ENCODE measurements at regions not wholly inside any gene's neighbourhood (a gene's known extent, or its start where the extent isn't known, plus 50 kb on each side); places are given as distances from the start of the nearest gene placed in this dataset.

DNA sequence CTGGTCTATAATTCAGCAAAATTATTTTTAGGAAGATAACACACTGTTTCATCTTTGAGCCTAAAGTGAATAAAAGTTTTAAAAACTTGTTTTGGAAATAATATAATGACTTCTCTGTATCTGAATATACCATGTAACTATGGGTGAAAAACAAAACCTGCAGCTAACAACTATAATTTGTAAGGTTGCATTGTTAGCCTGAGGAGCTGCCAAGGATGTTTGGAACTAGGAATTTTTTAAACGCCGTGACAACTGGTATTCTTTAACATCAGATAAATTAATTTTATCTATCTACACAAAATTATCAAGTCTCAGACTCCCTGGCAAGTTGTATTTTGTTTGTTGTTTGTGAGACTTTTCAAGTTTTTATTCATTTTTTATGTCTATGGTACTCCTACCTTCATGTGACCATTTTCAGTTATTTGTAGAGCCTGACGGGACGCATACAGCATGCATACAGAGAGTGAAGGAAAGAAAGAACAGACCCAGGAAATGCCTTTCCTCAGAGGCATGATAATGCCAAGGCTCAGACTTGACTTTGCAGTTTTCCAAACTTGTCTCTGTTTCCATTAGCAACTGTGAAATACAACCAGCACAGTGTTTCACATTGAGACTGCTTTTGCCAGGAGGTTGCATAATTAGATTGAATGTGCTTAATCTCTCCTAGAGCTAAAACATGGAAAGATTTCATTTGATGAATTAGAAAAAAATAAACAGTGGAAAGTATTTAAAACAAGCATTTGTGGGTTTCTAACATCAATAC is 60.8 kb upstream of the ARHGEF26 start:
- Histone ChIP-seq H3K36me3 (ENCODE audit: control insufficient read depth, insufficient read depth, low read length) (no peaks in the 10 kb centered on the region), H3K4me2 (ENCODE audit: extremely low read depth, insufficient read depth, low read length) (no peak overlapping the region), H3K4me3 (replicated peaks in 1 of 4; ENCODE audit: control extremely low read depth in 1 of 4, insufficient read depth in 1 of 4, low read depth in 3 of 4, low read length in 4 of 4) (no peak overlapping the region), H3K9ac (ENCODE audit: insufficient read depth, low read length) (no peak overlapping the region), H3K27me3 (ENCODE audit: control insufficient read depth, insufficient read depth, low read length) (no peaks in the 10 kb centered on the region), H3K9me3 (ENCODE audit: control insufficient read depth, insufficient read depth, low read depth, low read length) (no peaks in the 10 kb centered on the region), H3K27ac (ENCODE audit: insufficient read depth, low read length) (no peak overlapping the region), H4K20me1 (ENCODE audit: control insufficient read depth, extremely low read depth, insufficient read depth, low read length) (no peaks in the 10 kb centered on the region), H2AFZ (ENCODE audit: low read length) (no peak overlapping the region), H3K79me2 (ENCODE audit: control insufficient read depth, insufficient read depth, low read length) (no peaks in the 10 kb centered on the region), H3K4me1 (ENCODE audit: control insufficient read depth, extremely low read depth, insufficient read depth, low read length) (no peaks in the 10 kb centered on the region)
- TF ChIP-seq, protein P1, sequence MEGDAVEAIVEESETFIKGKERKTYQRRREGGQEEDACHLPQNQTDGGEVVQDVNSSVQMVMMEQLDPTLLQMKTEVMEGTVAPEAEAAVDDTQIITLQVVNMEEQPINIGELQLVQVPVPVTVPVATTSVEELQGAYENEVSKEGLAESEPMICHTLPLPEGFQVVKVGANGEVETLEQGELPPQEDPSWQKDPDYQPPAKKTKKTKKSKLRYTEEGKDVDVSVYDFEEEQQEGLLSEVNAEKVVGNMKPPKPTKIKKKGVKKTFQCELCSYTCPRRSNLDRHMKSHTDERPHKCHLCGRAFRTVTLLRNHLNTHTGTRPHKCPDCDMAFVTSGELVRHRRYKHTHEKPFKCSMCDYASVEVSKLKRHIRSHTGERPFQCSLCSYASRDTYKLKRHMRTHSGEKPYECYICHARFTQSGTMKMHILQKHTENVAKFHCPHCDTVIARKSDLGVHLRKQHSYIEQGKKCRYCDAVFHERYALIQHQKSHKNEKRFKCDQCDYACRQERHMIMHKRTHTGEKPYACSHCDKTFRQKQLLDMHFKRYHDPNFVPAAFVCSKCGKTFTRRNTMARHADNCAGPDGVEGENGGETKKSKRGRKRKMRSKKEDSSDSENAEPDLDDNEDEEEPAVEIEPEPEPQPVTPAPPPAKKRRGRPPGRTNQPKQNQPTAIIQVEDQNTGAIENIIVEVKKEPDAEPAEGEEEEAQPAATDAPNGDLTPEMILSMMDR (conservative IDR thresholded peaks at IDR 0.05 in 1 of 2, IDR thresholded peaks at IDR 0.05 in 1 of 2; ENCODE audit: low read depth in 1 of 2, low read length in 2 of 2), result no peak
- TF ChIP-seq EZH2 (IDR thresholded peaks at IDR 0.05; ENCODE audit: low read length, missing control alignments), result no peak
- DNase-seq (ENCODE audit: low read depth in 2 of 2), result peak; percentile 80 to 82

GRCh38 chr3:154061001-154061370 is 60.2 kb upstream of the ARHGEF26 start:
- TF ChIP-seq, protein P1 (conservative IDR thresholded peaks at IDR 0.05 in 1 of 2, IDR thresholded peaks at IDR 0.05 in 1 of 2; ENCODE audit: low read depth in 1 of 2, low read length in 2 of 2), result no peak
- TF ChIP-seq EZH2 (IDR thresholded peaks at IDR 0.05; ENCODE audit: low read length, missing control alignments), result no peak
- Histone ChIP-seq H3K27ac (ENCODE audit: insufficient read depth, low read length) (no peak overlapping the region), H3K27me3 (ENCODE audit: control insufficient read depth, insufficient read depth, low read length) (no peaks in the 10 kb centered on the region), H3K4me2 (ENCODE audit: extremely low read depth, insufficient read depth, low read length) (no peak overlapping the region), H3K9ac (ENCODE audit: insufficient read depth, low read length) (no peak overlapping the region), H2AFZ (ENCODE audit: low read length) (no peak overlapping the region), H3K4me1 (ENCODE audit: control insufficient read depth, extremely low read depth, insufficient read depth, low read length) (no peaks in the 10 kb centered on the region), H3K36me3 (ENCODE audit: control insufficient read depth, insufficient read depth, low read length) (no peaks in the 10 kb centered on the region), H3K4me3 (replicated peaks in 1 of 4; ENCODE audit: control extremely low read depth in 1 of 4, insufficient read depth in 1 of 4, low read depth in 3 of 4, low read length in 4 of 4) (no peak overlapping the region), H4K20me1 (ENCODE audit: control insufficient read depth, extremely low read depth, insufficient read depth, low read length) (no peaks in the 10 kb centered on the region), H3K9me3 (ENCODE audit: control insufficient read depth, insufficient read depth, low read depth, low read length) (no peaks in the 10 kb centered on the region), H3K79me2 (ENCODE audit: control insufficient read depth, insufficient read depth, low read length) (no peaks in the 10 kb centered on the region)
- DNase-seq (ENCODE audit: low read depth in 2 of 2), result peak in 1 of 2 donors; percentile 13

DNA sequence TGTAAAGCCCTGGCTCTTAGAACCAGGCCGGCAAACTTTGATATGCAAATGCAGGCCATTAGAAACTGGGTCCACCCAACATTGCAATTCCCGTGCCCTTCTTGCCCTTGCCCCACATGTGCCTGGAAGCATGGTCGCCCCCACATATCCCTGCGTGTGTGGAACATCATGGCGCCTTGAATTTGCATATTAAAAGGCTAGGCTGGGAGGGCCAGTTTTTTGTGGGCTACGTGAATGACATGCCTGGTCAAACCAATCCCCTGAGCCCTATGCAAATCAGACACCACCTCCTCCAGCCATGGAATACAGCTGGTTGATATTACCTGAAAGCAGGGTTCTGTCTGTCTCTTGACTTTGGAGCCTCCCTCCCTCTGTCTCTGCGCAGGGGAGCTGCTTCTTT is 58.7 kb upstream of the ARHGEF26 start:
- Histone ChIP-seq H2AFZ (ENCODE audit: low read length) (no peak overlapping the region), H3K9ac (ENCODE audit: insufficient read depth, low read length) (no peak overlapping the region), H3K4me3 (replicated peaks in 1 of 4; ENCODE audit: control extremely low read depth in 1 of 4, insufficient read depth in 1 of 4, low read depth in 3 of 4, low read length in 4 of 4) (no peak overlapping the region), H3K4me1 (ENCODE audit: control insufficient read depth, extremely low read depth, insufficient read depth, low read length) (no peaks in the 10 kb centered on the region), H3K36me3 (ENCODE audit: control insufficient read depth, insufficient read depth, low read length) (no peaks in the 10 kb centered on the region), H3K27me3 (ENCODE audit: control insufficient read depth, insufficient read depth, low read length) (no peaks in the 10 kb centered on the region), H3K27ac (ENCODE audit: insufficient read depth, low read length) (no peak overlapping the region), H3K9me3 (ENCODE audit: control insufficient read depth, insufficient read depth, low read depth, low read length) (no peaks in the 10 kb centered on the region), H3K79me2 (ENCODE audit: control insufficient read depth, insufficient read depth, low read length) (no peaks in the 10 kb centered on the region), H4K20me1 (ENCODE audit: control insufficient read depth, extremely low read depth, insufficient read depth, low read length) (no peaks in the 10 kb centered on the region), H3K4me2 (ENCODE audit: extremely low read depth, insufficient read depth, low read length) (no peak overlapping the region)
- DNase-seq (ENCODE audit: low read depth in 2 of 2), result no peak
- TF ChIP-seq, protein P1 (conservative IDR thresholded peaks at IDR 0.05 in 1 of 2, IDR thresholded peaks at IDR 0.05 in 1 of 2; ENCODE audit: low read depth in 1 of 2, low read length in 2 of 2), result no peak
- TF ChIP-seq EZH2 (IDR thresholded peaks at IDR 0.05; ENCODE audit: low read length, missing control alignments), result no peak

Measured in fibroblast of lung (primary cell).